Body of pancreas (tissue), 4 donors: ENCODE measurements at regions not wholly inside any gene's neighbourhood (a gene's known extent, or its start where the extent isn't known, plus 50 kb on each side); places are given as distances from the start of the nearest gene placed in this dataset.

ENCODE experiments used
- POLR2A ChIP-seq, 3 donors: fragments of 450-650 bp; IDR thresholded peaks; one replicate each; pipeline ENCODE4 v1.6.1; 2016; ENCODE audit warnings: antibody characterized with exemption in 3 of 3, mild to moderate bottlenecking in 2 of 3
- TF ChIP-seq, protein P1 (sequence below), 7 experiments: fragments of 450-650 bp in 4 of 7; fragments of 200-600 bp in 3 of 7; sonication (generic) in 3 of 7; IDR thresholded peaks; one replicate each; pipeline ENCODE4 v1.5.1; 2016 to 2019; ENCODE audit warnings: antibody characterized with exemption in 7 of 7

DNA sequence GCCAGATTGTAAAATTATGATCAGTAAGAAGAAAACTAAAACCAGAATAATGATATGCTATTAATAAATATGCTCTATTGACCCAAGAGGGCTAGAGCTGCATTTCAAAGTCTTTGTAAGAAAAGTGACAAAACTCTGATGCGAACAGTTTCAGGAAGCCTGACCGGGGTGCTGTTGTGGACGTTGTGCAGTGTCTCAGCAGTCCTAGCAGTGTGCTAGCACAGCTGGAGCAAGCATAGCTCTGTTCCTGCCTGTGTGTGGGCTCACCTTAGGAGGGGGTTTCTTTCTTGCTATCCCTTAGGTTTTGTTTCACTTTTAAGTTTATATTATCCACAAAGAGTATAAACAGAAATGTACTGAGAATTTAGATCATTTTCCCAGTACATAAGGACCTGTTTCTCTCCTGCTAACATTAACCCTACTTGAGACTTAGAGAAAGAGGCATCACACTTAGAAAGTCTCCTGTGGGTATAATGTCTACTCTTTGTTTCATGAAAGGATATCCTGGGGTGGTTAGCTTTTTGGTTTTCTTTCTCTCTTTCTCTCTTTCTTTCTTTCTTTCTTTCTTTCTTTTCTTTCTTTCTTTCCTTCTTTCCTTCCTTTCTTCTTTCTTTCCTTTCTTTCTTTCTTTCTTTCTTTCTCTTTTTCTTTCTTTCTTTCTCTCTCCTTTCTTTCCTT is 124.5 kb downstream of the TMEM182 start:
- TF ChIP-seq, protein P1, sequence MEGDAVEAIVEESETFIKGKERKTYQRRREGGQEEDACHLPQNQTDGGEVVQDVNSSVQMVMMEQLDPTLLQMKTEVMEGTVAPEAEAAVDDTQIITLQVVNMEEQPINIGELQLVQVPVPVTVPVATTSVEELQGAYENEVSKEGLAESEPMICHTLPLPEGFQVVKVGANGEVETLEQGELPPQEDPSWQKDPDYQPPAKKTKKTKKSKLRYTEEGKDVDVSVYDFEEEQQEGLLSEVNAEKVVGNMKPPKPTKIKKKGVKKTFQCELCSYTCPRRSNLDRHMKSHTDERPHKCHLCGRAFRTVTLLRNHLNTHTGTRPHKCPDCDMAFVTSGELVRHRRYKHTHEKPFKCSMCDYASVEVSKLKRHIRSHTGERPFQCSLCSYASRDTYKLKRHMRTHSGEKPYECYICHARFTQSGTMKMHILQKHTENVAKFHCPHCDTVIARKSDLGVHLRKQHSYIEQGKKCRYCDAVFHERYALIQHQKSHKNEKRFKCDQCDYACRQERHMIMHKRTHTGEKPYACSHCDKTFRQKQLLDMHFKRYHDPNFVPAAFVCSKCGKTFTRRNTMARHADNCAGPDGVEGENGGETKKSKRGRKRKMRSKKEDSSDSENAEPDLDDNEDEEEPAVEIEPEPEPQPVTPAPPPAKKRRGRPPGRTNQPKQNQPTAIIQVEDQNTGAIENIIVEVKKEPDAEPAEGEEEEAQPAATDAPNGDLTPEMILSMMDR (IDR thresholded peaks at IDR 0.05) = no peak
- no peak for TF ChIP-seq POLR2A (IDR thresholded peaks at IDR 0.05)
